RWPE2 (cell line): ENCODE measurements at regions not wholly inside any gene's neighbourhood (a gene's known extent, or its start where the extent isn't known, plus 50 kb on each side); places are given as distances from the start of the nearest gene placed in this dataset.

ENCODE experiments used
- ATAC-seq: fragments of 200-7000 bp; cut with Tn5 transposase; 3 replicates; pipeline ENCODE4 v1.9.1; 2021; ENCODE audit warnings: low read depth
- DNase-seq: peaks from one replicate; pipeline ENCODE4 v3.0.0-alpha.2; 2020; ENCODE audit warnings: low spot score
- H3K27ac ChIP-seq: fragments of 450-650 bp; 2 replicates; pipeline ENCODE4 v1.5.1; 2017; ENCODE audit warnings: mild to moderate bottlenecking; ENCODE audit not compliant: poor library complexity, severe bottlenecking
- H3K27me3 ChIP-seq: fragments of 250-450 bp; sonication (Bioruptor Pico); 2 replicates; pipeline ENCODE4 v1.5.1; 2021; ENCODE audit warnings: mild to moderate bottlenecking, moderate library complexity; ENCODE audit not compliant: insufficient read depth, poor library complexity, severe bottlenecking
- H3K36me3 ChIP-seq: fragments of 250-450 bp; sonication (Bioruptor Pico); 2 replicates; pipeline ENCODE4 v1.5.1; 2020; ENCODE audit warnings: low read depth, mild to moderate bottlenecking, moderate library complexity
- H3K4me1 ChIP-seq: fragments of 250-450 bp; sonication (Bioruptor Pico); 2 replicates; pipeline ENCODE4 v1.5.1; 2021; ENCODE audit warnings: mild to moderate bottlenecking, moderate library complexity; ENCODE audit not compliant: insufficient read depth, poor library complexity, severe bottlenecking
- H3K4me3 ChIP-seq: fragments of 250-450 bp; sonication (Bioruptor Pico); 2 replicates; pipeline ENCODE4 v1.5.1; 2021; ENCODE audit warnings: mild to moderate bottlenecking, moderate library complexity; ENCODE audit not compliant: severe bottlenecking
- H3K9me3 ChIP-seq: fragments of 250-450 bp; sonication (Bioruptor Pico); 2 replicates; pipeline ENCODE4 v1.5.1; 2021; ENCODE audit warnings: mild to moderate bottlenecking, moderate library complexity; ENCODE audit not compliant: severe bottlenecking
- CTCF ChIP-seq: fragments of 450-650 bp; IDR thresholded peaks from one replicate; pipeline ENCODE4 v1.5.1; 2017; ENCODE audit warnings: mild to moderate bottlenecking, moderate library complexity; ENCODE audit not compliant: poor library complexity, severe bottlenecking

GRCh38 chr15:39192979-39193560 lies 387.8 kb upstream of the THBS1 start:
- H3K4me3 ChIP-seq: no peak overlapping the region

GRCh38 chr15:39193611-39194010 lies 387.3 kb upstream of the THBS1 start:
- Histone ChIP-seq H3K27ac (peak overlapping the region; percentile 100), H3K36me3 (no peaks in the 10 kb centered on the region), H3K4me1 (peaks cover 93% of the 10 kb centered on the region), H3K4me3 (no peak overlapping the region), H3K27me3 (no peaks in the 10 kb centered on the region), H3K9me3 (no peaks in the 10 kb centered on the region)
- no peak for ATAC-seq
- DNase-seq: no peak
- no peak for TF ChIP-seq CTCF

More at GRCh38 chr15:39192979-39193560, 387.8 kb upstream of the THBS1 start:
- no peak for DNase-seq
- Histone ChIP-seq H3K4me1 (peaks cover 93% of the 10 kb centered on the region), H3K27ac (peak overlapping the region; percentile 100), H3K9me3 (no peaks in the 10 kb centered on the region), H3K36me3 (no peaks in the 10 kb centered on the region), H3K27me3 (no peaks in the 10 kb centered on the region)
- no peak for TF ChIP-seq CTCF
- no peak for ATAC-seq

GRCh38 chr15:39194106-39194830 lies 386.6 kb upstream of the THBS1 start:
- DNase-seq: no peak
- TF ChIP-seq CTCF: no peak
- Histone ChIP-seq H3K9me3 (no peaks in the 10 kb centered on the region), H3K27me3 (no peaks in the 10 kb centered on the region), H3K27ac (peak overlapping the region; percentile 100), H3K4me1 (peaks cover 92% of the 10 kb centered on the region), H3K36me3 (no peaks in the 10 kb centered on the region), H3K4me3 (no peak overlapping the region)
- ATAC-seq: no peak

GRCh38 chr15:39195961-39196486 lies 384.9 kb upstream of the THBS1 start:
- Histone ChIP-seq H3K4me3 (no peak overlapping the region), H3K4me1 (peaks cover 85% of the 10 kb centered on the region), H3K27me3 (no peaks in the 10 kb centered on the region), H3K9me3 (no peaks in the 10 kb centered on the region), H3K36me3 (no peaks in the 10 kb centered on the region), H3K27ac (peak overlapping the region; percentile 100)
- no peak for TF ChIP-seq CTCF
- peak; percentile 98 for DNase-seq
- peak; percentile 75 for ATAC-seq
